ENCODE measurements at regions not wholly inside any gene's neighbourhood (a gene's known extent, or its start where the extent isn't known, plus 50 kb on each side); places are given as distances from the start of the nearest gene placed in this dataset.

DNA sequence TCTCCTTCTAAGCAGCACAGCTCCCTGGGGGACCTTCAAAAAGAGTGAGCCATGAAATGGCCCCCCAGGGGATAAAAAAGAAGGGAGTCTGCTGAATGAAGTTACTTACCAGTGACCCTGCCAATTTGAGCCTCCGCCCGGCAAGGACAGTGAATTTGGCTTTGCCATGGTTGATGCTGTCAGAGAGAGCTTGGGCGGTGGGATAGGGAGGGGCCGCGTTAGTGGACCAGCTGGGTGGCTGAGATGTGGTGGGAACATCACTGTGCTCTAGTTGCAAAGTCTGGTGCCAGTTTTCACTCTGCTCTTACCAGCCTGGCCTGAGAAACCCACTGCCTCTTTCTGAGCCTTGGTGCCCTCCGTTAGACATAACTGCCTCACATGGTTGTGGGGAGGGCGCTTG is 114.6 kb downstream of the MRM1 start:
- POLR2A ChIA-PET = no interaction called here
- no peak overlapping the region for H3K27ac ChIP-seq (ENCODE audit: extremely low read depth, low read depth, low read length)
- CTCF ChIA-PET = interaction anchor here (2.3 kb wide), 1 partner anchor 9 kb away, joined by 16 read pairs; no protein-coding TSS in a partner anchor
- H3K9me3 ChIP-seq (ENCODE audit: control insufficient read depth, insufficient read depth, low read depth, low read length) = no peaks in the 10 kb centered on the region
- H3K4me1 ChIP-seq (ENCODE audit: control insufficient read depth, insufficient read depth, low read length) = no peaks in the 10 kb centered on the region
- no peak overlapping the region for H3K4me3 ChIP-seq (ENCODE audit: low read depth, low read length)
- H3K36me3 ChIP-seq (ENCODE audit: control insufficient read depth in 2 of 2, insufficient read depth in 1 of 2, low read length in 2 of 2) = no peaks in the 10 kb centered on the region
- TF ChIP-seq ZBTB8A (tag by site-specific recombination; IDR thresholded peaks at IDR 0.05) (no peak), GLIS1 (tag by site-specific recombination; IDR thresholded peaks at IDR 0.05) (peak; percentile 36; the same call in 1 of the 2 replicates)

DNA sequence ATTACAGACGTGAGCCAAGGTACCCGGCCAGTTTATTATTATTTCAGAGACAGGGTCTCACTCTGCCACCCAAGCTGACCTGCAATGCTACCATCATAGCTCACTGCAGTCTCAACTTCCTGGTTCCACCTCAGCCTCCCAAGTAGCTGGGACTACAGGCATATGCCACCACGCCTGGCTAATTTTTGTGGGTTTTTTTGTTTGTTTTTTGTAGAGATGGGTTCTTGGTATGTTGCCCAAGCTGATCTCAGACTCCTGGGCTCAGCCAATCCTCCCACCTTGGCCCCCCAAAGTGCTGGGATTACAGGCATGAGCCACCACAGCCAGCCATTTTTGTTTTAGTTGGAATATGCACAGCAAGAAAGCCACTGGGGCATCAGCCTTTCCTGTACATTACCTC is 115.7 kb downstream of the MRM1 start:
- POLR2A ChIA-PET = no interaction called here
- no peaks in the 10 kb centered on the region for H3K36me3 ChIP-seq (ENCODE audit: control insufficient read depth in 2 of 2, insufficient read depth in 1 of 2, low read length in 2 of 2)
- CTCF ChIA-PET = interaction anchor here (0.6 to 2.3 kb wide), 3 partner anchors 11 to 171 kb away, joined by 4 to 16 read pairs (median 6); no protein-coding TSS in a partner anchor
- H3K4me3 ChIP-seq (ENCODE audit: low read depth, low read length) = no peak overlapping the region
- 0 out of 2 replicates have a peak, but pooled peaks cover 6% of the 10 kb centered on the region for H3K4me1 ChIP-seq (ENCODE audit: control insufficient read depth, insufficient read depth, low read length)
- H3K9me3 ChIP-seq (ENCODE audit: control insufficient read depth, insufficient read depth, low read depth, low read length) = no peaks in the 10 kb centered on the region
- H3K27ac ChIP-seq (ENCODE audit: extremely low read depth, low read depth, low read length) = no peak overlapping the region
- TF ChIP-seq ZIC2 (tag by site-specific recombination; IDR thresholded peaks at IDR 0.05) (peak; percentile 61), KLF10 (tag by site-specific recombination; IDR thresholded peaks at IDR 0.05) (no peak), OSR2 (tag by site-specific recombination; IDR thresholded peaks at IDR 0.05) (peak; percentile 58), ZNF701 (tag by site-specific recombination; IDR thresholded peaks at IDR 0.05) (no peak), TCF7L2 (IDR thresholded peaks at IDR 0.05; ENCODE audit: borderline replicate concordance, low read depth, low read length) (no peak), ZFHX2 (tag by site-specific recombination; conservative IDR thresholded peaks at IDR 0.05) (peak; percentile 17; the same call in 1 of the 2 replicates), ZNF621 (tag by site-specific recombination; IDR thresholded peaks at IDR 0.05) (no peak), GLIS1 (tag by site-specific recombination; IDR thresholded peaks at IDR 0.05) (peak; percentile 93), OVOL3 (tag by site-specific recombination; IDR thresholded peaks at IDR 0.05) (no peak), ZNF335 (tag by site-specific recombination; conservative IDR thresholded peaks at IDR 0.05) (0 out of 2 replicates have a peak, but pooled peaks have one; percentile 16)
- TF ChIP-seq, protein P1, sequence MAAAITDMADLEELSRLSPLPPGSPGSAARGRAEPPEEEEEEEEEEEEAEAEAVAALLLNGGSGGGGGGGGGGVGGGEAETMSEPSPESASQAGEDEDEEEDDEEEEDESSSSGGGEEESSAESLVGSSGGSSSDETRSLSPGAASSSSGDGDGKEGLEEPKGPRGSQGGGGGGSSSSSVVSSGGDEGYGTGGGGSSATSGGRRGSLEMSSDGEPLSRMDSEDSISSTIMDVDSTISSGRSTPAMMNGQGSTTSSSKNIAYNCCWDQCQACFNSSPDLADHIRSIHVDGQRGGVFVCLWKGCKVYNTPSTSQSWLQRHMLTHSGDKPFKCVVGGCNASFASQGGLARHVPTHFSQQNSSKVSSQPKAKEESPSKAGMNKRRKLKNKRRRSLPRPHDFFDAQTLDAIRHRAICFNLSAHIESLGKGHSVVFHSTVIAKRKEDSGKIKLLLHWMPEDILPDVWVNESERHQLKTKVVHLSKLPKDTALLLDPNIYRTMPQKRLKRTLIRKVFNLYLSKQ (tag by site-specific recombination; IDR thresholded peaks at IDR 0.05; ENCODE audit: borderline replicate concordance) = no peak

DNA sequence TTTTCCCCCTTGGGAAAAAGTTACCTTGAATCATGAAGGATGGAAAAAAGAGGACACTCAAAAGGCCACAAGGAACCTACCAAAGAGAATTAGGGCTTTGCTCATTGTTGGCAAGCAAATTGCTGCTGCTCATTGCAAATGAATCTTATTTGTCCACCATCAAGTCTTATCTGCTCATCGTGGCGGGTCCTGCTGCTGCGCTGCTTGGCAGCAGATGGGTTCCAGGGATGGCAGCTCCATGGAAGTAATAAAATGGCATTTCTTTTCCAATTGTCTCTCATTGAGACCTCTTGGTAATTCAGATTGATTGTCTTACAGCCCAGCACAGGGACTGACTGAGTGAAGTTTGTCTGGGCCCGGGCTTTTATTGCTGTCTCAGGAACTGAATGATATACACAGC is 118.7 kb downstream of the MRM1 start:
- Histone ChIP-seq H3K4me3 (ENCODE audit: low read depth, low read length) (no peak overlapping the region), H3K27ac (ENCODE audit: extremely low read depth, low read depth, low read length) (no peak overlapping the region), H3K9me3 (ENCODE audit: control insufficient read depth, insufficient read depth, low read depth, low read length) (no peaks in the 10 kb centered on the region), H3K4me1 (ENCODE audit: control insufficient read depth, insufficient read depth, low read length) (peaks cover 6% of the 10 kb centered on the region; the same call in 1 of the 2 replicates), H3K36me3 (ENCODE audit: control insufficient read depth in 2 of 2, insufficient read depth in 1 of 2, low read length in 2 of 2) (no peaks in the 10 kb centered on the region)
- CTCF ChIA-PET = interaction anchor here (0.6 kb wide), 1 partner anchor 62 kb away, joined by 3 read pairs; no protein-coding TSS in a partner anchor
- POLR2A ChIA-PET = no interaction called here
- TF ChIP-seq ZNF501 (tag by site-specific recombination; IDR thresholded peaks at IDR 0.05) = no peak
- no peak for TF ChIP-seq ZNF24 (tag by site-specific recombination; IDR thresholded peaks at IDR 0.05)
- TF ChIP-seq ZNF248 (tag by site-specific recombination; IDR thresholded peaks at IDR 0.05) = no peak
- no peak for TF ChIP-seq ZNF10 (tag by site-specific recombination; IDR thresholded peaks at IDR 0.05)
- no peak for TF ChIP-seq ZNF791 (tag by site-specific recombination; IDR thresholded peaks at IDR 0.05)
- TF ChIP-seq ZNF175 (tag by site-specific recombination; IDR thresholded peaks at IDR 0.05) = no peak
- TF ChIP-seq ZNF239 (tag by site-specific recombination; IDR thresholded peaks at IDR 0.05) = no peak
- no peak for TF ChIP-seq ZBTB17 (tag by site-specific recombination; IDR thresholded peaks at IDR 0.05)
- no peak for TF ChIP-seq ZNF558 (tag by site-specific recombination; IDR thresholded peaks at IDR 0.05)
- TF ChIP-seq, protein P2, sequence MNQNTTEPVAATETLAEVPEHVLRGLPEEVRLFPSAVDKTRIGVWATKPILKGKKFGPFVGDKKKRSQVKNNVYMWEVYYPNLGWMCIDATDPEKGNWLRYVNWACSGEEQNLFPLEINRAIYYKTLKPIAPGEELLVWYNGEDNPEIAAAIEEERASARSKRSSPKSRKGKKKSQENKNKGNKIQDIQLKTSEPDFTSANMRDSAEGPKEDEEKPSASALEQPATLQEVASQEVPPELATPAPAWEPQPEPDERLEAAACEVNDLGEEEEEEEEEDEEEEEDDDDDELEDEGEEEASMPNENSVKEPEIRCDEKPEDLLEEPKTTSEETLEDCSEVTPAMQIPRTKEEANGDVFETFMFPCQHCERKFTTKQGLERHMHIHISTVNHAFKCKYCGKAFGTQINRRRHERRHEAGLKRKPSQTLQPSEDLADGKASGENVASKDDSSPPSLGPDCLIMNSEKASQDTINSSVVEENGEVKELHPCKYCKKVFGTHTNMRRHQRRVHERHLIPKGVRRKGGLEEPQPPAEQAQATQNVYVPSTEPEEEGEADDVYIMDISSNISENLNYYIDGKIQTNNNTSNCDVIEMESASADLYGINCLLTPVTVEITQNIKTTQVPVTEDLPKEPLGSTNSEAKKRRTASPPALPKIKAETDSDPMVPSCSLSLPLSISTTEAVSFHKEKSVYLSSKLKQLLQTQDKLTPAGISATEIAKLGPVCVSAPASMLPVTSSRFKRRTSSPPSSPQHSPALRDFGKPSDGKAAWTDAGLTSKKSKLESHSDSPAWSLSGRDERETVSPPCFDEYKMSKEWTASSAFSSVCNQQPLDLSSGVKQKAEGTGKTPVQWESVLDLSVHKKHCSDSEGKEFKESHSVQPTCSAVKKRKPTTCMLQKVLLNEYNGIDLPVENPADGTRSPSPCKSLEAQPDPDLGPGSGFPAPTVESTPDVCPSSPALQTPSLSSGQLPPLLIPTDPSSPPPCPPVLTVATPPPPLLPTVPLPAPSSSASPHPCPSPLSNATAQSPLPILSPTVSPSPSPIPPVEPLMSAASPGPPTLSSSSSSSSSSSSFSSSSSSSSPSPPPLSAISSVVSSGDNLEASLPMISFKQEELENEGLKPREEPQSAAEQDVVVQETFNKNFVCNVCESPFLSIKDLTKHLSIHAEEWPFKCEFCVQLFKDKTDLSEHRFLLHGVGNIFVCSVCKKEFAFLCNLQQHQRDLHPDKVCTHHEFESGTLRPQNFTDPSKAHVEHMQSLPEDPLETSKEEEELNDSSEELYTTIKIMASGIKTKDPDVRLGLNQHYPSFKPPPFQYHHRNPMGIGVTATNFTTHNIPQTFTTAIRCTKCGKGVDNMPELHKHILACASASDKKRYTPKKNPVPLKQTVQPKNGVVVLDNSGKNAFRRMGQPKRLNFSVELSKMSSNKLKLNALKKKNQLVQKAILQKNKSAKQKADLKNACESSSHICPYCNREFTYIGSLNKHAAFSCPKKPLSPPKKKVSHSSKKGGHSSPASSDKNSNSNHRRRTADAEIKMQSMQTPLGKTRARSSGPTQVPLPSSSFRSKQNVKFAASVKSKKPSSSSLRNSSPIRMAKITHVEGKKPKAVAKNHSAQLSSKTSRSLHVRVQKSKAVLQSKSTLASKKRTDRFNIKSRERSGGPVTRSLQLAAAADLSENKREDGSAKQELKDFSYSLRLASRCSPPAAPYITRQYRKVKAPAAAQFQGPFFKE (tag by site-specific recombination; IDR thresholded peaks at IDR 0.05; ENCODE audit: borderline replicate concordance) = no peak
- no peak for TF ChIP-seq HOXC10 (CRISPR knock-in tag; IDR thresholded peaks at IDR 0.05)
- TF ChIP-seq ZNF169 (tag by site-specific recombination; IDR thresholded peaks at IDR 0.05) = no peak
- TF ChIP-seq HOXA7 (CRISPR knock-in tag; IDR thresholded peaks at IDR 0.05; ENCODE audit: borderline replicate concordance) = no peak
- TF ChIP-seq, protein P3, sequence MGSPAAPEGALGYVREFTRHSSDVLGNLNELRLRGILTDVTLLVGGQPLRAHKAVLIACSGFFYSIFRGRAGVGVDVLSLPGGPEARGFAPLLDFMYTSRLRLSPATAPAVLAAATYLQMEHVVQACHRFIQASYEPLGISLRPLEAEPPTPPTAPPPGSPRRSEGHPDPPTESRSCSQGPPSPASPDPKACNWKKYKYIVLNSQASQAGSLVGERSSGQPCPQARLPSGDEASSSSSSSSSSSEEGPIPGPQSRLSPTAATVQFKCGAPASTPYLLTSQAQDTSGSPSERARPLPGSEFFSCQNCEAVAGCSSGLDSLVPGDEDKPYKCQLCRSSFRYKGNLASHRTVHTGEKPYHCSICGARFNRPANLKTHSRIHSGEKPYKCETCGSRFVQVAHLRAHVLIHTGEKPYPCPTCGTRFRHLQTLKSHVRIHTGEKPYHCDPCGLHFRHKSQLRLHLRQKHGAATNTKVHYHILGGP (tag by site-specific recombination; IDR thresholded peaks at IDR 0.05) = no peak

Data from HEK293 (cell line).